ENCODE measurements at regions not wholly inside any gene's neighbourhood (a gene's known extent, or its start where the extent isn't known, plus 50 kb on each side); places are given as distances from the start of the nearest gene placed in this dataset.

DNA sequence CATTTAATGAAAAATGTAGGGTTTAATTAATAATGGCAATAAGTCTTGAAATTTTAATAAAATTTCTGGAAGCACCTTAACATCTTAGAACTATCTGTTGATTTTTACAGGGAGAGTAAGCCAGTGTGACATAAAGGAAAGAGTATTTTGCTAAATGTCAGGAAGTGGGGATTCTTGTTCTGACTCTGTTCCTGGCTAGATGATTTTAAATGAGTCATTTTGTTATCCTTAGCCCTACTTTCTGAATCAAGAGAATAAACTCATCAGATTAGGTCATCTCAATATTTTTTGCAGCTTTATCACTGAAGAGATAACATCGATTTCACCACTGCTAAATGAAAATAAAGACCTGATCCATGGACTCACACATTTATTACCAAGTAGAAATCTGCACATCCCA, 377.5 kb upstream of the CYRIA start:
- Histone ChIP-seq H3K27me3 (ENCODE audit: insufficient read depth, insufficient read length) (no peaks in the 10 kb centered on the region), H3K9ac (ENCODE audit: insufficient read length, low read depth) (no peak overlapping the region), H3K36me3 (ENCODE audit: insufficient read depth, insufficient read length, low read length) (no peaks in the 10 kb centered on the region), H3K4me3 (ENCODE audit: insufficient read length, low read depth) (no peak overlapping the region), H3K4me1 (ENCODE audit: insufficient read depth, insufficient read length) (no peaks in the 10 kb centered on the region), H3K9me3 (ENCODE audit: insufficient read depth, low read length) (no peaks in the 10 kb centered on the region)
- no peak for DNase-seq (ENCODE audit: low read depth, low spot score)
- TF ChIP-seq YY1 (IDR thresholded peaks at IDR 0.05; ENCODE audit: insufficient read depth, insufficient read length) = no peak
- no peak for TF ChIP-seq SUZ12 (IDR thresholded peaks at IDR 0.05; ENCODE audit: extremely low read depth, insufficient read depth, insufficient read length)
- no peak for TF ChIP-seq ZNF274 (IDR thresholded peaks at IDR 0.05; ENCODE audit: low read depth, low read length)

DNA sequence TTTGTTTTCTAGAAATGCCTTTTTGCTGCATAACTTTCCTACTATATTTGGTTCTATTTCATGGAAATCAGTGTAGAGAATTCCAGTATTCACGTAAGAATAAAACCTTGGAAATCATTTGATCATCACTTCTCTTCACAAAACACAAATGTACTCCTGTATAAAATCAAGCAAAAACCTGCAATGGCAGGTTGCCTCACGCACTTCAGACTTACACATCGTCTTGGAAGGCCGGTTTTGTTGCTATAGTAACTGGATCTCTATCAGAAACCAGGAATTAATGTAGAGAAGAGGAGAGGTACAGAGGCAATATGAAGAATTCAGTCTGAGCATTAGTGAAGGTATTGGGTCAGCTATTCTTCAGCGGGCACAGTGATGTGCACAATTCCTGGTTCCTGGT, 370.7 kb upstream of the CYRIA start:
- DNase-seq (ENCODE audit: low read depth, low spot score) = no peak
- Histone ChIP-seq H3K27me3 (ENCODE audit: insufficient read depth, insufficient read length) (no peaks in the 10 kb centered on the region), H3K4me1 (ENCODE audit: insufficient read depth, insufficient read length) (no peaks in the 10 kb centered on the region), H3K9me3 (ENCODE audit: insufficient read depth, low read length) (peaks cover 3% of the 10 kb centered on the region; the same call in 1 of the 2 replicates), H3K36me3 (ENCODE audit: insufficient read depth, insufficient read length, low read length) (no peaks in the 10 kb centered on the region), H3K4me3 (ENCODE audit: insufficient read length, low read depth) (no peak overlapping the region), H3K9ac (ENCODE audit: insufficient read length, low read depth) (no peak overlapping the region)
- no peak for TF ChIP-seq ZNF274 (IDR thresholded peaks at IDR 0.05; ENCODE audit: low read depth, low read length)
- TF ChIP-seq YY1 (IDR thresholded peaks at IDR 0.05; ENCODE audit: insufficient read depth, insufficient read length) = no peak

DNA sequence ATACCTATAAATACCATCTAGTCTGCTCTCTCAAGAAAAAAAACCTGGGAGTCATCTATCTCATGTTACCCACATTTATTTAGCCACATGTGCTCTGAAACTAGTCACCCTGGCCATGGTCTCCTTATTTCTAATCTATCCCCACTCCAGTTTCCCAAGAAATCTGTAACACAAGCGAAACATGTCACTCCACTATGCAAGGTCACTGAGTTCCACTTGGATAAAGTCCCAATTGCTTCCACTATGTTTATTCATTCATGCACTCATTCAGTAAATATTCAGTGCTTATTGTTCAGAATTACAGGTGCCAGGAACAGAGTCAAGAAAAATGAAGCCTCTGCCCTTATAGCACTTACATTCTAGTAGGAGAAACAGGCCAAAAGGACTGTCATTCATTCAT, 369.4 kb upstream of the CYRIA start:
- no peak for DNase-seq (ENCODE audit: low read depth, low spot score)
- no peak overlapping the region for H3K4me3 ChIP-seq (ENCODE audit: insufficient read length, low read depth)
- no peaks in the 10 kb centered on the region for H3K27me3 ChIP-seq (ENCODE audit: insufficient read depth, insufficient read length)
- no peaks in the 10 kb centered on the region for H3K36me3 ChIP-seq (ENCODE audit: insufficient read depth, insufficient read length, low read length)
- TF ChIP-seq ZNF274 (IDR thresholded peaks at IDR 0.05; ENCODE audit: low read depth, low read length) (no peak), SUZ12 (IDR thresholded peaks at IDR 0.05; ENCODE audit: extremely low read depth, insufficient read depth, insufficient read length) (no peak), YY1 (IDR thresholded peaks at IDR 0.05; ENCODE audit: insufficient read depth, insufficient read length) (no peak)
- peaks cover 9% of the 10 kb centered on the region; the same call in 1 of the 2 replicates for H3K9me3 ChIP-seq (ENCODE audit: insufficient read depth, low read length)
- no peaks in the 10 kb centered on the region for H3K4me1 ChIP-seq (ENCODE audit: insufficient read depth, insufficient read length)
- H3K9ac ChIP-seq (ENCODE audit: insufficient read length, low read depth) = no peak overlapping the region

GRCh38 chr2:17030047-17030446, 364.4 kb upstream of the CYRIA start:
- DNase-seq (ENCODE audit: low read depth, low spot score) = no peak
- peaks cover 9% of the 10 kb centered on the region; the same call in 1 of the 2 replicates for H3K9me3 ChIP-seq (ENCODE audit: insufficient read depth, low read length)
- H3K9ac ChIP-seq (ENCODE audit: insufficient read length, low read depth) = no peak overlapping the region
- H3K4me1 ChIP-seq (ENCODE audit: insufficient read depth, insufficient read length) = no peaks in the 10 kb centered on the region
- H3K36me3 ChIP-seq (ENCODE audit: insufficient read depth, insufficient read length, low read length) = no peaks in the 10 kb centered on the region
- no peaks in the 10 kb centered on the region for H3K27me3 ChIP-seq (ENCODE audit: insufficient read depth, insufficient read length)
- TF ChIP-seq SUZ12 (IDR thresholded peaks at IDR 0.05; ENCODE audit: extremely low read depth, insufficient read depth, insufficient read length) (no peak), ZNF274 (IDR thresholded peaks at IDR 0.05; ENCODE audit: low read depth, low read length) (no peak), YY1 (IDR thresholded peaks at IDR 0.05; ENCODE audit: insufficient read depth, insufficient read length) (no peak)
- no peak overlapping the region for H3K4me3 ChIP-seq (ENCODE audit: insufficient read length, low read depth)

DNA sequence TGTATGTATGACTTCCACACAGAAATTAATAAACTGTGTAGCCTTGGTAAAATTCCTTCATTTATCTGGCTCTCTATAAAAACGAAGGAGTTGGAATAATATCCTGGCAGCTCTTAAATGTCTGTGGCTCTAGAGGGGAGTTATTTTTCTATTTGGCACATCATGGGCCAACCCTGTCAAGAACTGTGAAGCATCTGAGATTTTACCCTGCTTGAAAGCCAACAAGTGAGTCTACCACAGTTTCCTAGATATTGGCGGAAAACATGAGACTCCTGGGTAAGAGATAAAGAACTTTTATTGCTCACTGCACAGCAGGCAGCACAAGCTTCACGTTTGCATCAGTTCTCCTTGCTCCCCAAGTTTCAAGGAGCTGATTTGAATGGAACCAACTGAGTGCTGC, 346.7 kb upstream of the CYRIA start:
- H3K36me3 ChIP-seq (ENCODE audit: insufficient read depth, insufficient read length, low read length) = no peaks in the 10 kb centered on the region
- H3K4me3 ChIP-seq (ENCODE audit: insufficient read length, low read depth) = no peak overlapping the region
- no peaks in the 10 kb centered on the region for H3K4me1 ChIP-seq (ENCODE audit: insufficient read depth, insufficient read length)
- TF ChIP-seq SUZ12 (IDR thresholded peaks at IDR 0.05; ENCODE audit: extremely low read depth, insufficient read depth, insufficient read length) = no peak
- no peak for TF ChIP-seq ZNF274 (IDR thresholded peaks at IDR 0.05; ENCODE audit: low read depth, low read length)
- TF ChIP-seq YY1 (IDR thresholded peaks at IDR 0.05; ENCODE audit: insufficient read depth, insufficient read length) = no peak
- no peaks in the 10 kb centered on the region for H3K27me3 ChIP-seq (ENCODE audit: insufficient read depth, insufficient read length)
- H3K9ac ChIP-seq (ENCODE audit: insufficient read length, low read depth) = no peak overlapping the region
- no peak for DNase-seq (ENCODE audit: low read depth, low spot score)
- no peaks in the 10 kb centered on the region for H3K9me3 ChIP-seq (ENCODE audit: insufficient read depth, low read length)

DNA sequence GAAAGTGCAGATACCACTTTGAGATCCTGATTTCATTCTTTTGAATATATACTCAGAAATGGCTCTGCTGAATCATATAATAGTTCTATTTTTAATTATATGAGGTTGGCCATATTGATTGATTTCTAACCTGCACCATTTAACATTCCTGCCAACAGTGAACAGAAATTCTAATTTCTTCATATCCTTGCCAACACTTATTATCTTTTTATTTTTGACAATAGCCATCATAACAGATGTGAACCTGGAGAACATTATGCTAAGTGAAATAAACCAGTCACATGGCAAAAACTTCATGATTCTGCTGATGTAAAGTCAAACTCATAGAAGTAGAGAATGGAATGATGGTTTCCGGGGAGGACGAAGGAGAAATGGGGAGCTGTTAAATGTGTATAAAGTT, 344.5 kb upstream of the CYRIA start:
- no peak for TF ChIP-seq ZNF274 (IDR thresholded peaks at IDR 0.05; ENCODE audit: low read depth, low read length)
- TF ChIP-seq YY1 (IDR thresholded peaks at IDR 0.05; ENCODE audit: insufficient read depth, insufficient read length) = no peak
- no peak for TF ChIP-seq SUZ12 (IDR thresholded peaks at IDR 0.05; ENCODE audit: extremely low read depth, insufficient read depth, insufficient read length)
- Histone ChIP-seq H3K9me3 (ENCODE audit: insufficient read depth, low read length) (no peaks in the 10 kb centered on the region), H3K4me3 (ENCODE audit: insufficient read length, low read depth) (no peak overlapping the region), H3K27me3 (ENCODE audit: insufficient read depth, insufficient read length) (no peaks in the 10 kb centered on the region), H3K4me1 (ENCODE audit: insufficient read depth, insufficient read length) (no peaks in the 10 kb centered on the region), H3K36me3 (ENCODE audit: insufficient read depth, insufficient read length, low read length) (no peaks in the 10 kb centered on the region), H3K9ac (ENCODE audit: insufficient read length, low read depth) (no peak overlapping the region)
- DNase-seq (ENCODE audit: low read depth, low spot score) = no peak

- no peaks in the 10 kb centered on the region for H3K36me3 ChIP-seq (ENCODE audit: insufficient read depth, insufficient read length, low read length)
- no peak for TF ChIP-seq YY1 (IDR thresholded peaks at IDR 0.05; ENCODE audit: insufficient read depth, insufficient read length)
- no peak for TF ChIP-seq ZNF274 (IDR thresholded peaks at IDR 0.05; ENCODE audit: low read depth, low read length)
- no peak for TF ChIP-seq SUZ12 (IDR thresholded peaks at IDR 0.05; ENCODE audit: extremely low read depth, insufficient read depth, insufficient read length)
- no peaks in the 10 kb centered on the region for H3K9me3 ChIP-seq (ENCODE audit: insufficient read depth, low read length)
- H3K9ac ChIP-seq (ENCODE audit: insufficient read length, low read depth) = no peak overlapping the region
- no peaks in the 10 kb centered on the region for H3K4me1 ChIP-seq (ENCODE audit: insufficient read depth, insufficient read length)
- DNase-seq (ENCODE audit: low read depth, low spot score) = no peak
- H3K4me3 ChIP-seq (ENCODE audit: insufficient read length, low read depth) = no peak overlapping the region
- H3K27me3 ChIP-seq (ENCODE audit: insufficient read depth, insufficient read length) = no peaks in the 10 kb centered on the region
Measured at GRCh38 chr2:17000184-17000482, 334.5 kb upstream of the CYRIA start.

Data from NT2/D1 (cell line).